DOHH2 (cell line): ENCODE measurements at regions not wholly inside any gene's neighbourhood (a gene's known extent, or its start where the extent isn't known, plus 50 kb on each side); places are given as distances from the start of the nearest gene placed in this dataset.

ENCODE experiments used
- CTCF ChIP-seq: fragments of 200-600 bp; sonication (generic); IDR thresholded peaks from one replicate; pipeline ENCODE4 v1.5.1; 2014; ENCODE audit warnings: antibody characterized with exemption, mild to moderate bottlenecking, low read depth, low read length; ENCODE audit not compliant: poor library complexity, severe bottlenecking
- EZH2phosphoT487 ChIP-seq: fragments of 200-600 bp; sonication (generic); IDR thresholded peaks from 2 replicates; pipeline ENCODE4 v1.6.1; 2017; ENCODE audit warnings: borderline replicate concordance, mild to moderate bottlenecking, antibody characterized with exemption, low read length, moderate library complexity, mixed read lengths

GRCh38 chr14:98182393-98183055 lies 1089.5 kb downstream of the BCL11B start:
- no peak for TF ChIP-seq EZH2phosphoT487
- no peak for TF ChIP-seq CTCF
